ENCODE measurements at regions not wholly inside any gene's neighbourhood (a gene's known extent, or its start where the extent isn't known, plus 50 kb on each side); places are given as distances from the start of the nearest gene placed in this dataset.

GRCh38 chr2:100645695-100646429, 83.1 kb downstream of the PDCL3 start:
- Mint-ChIP-seq H3K4me3 (ENCODE audit: low read depth) (no peak overlapping the region), H3K27ac (no peak overlapping the region), H3K27me3 (ENCODE audit: low read depth) (no peaks in the 10 kb centered on the region), H3K4me1 (ENCODE audit: low read depth) (peaks cover 52% of the 10 kb centered on the region), H3K36me3 (ENCODE audit: low read depth) (peaks cover 14% of the 10 kb centered on the region), H3K9me3 (peaks cover 10% of the 10 kb centered on the region)
- intact Hi-C loops (cut with micrococcal nuclease): no loop called here
- DNase-seq (ENCODE audit: low spot score): no peak

GRCh38 chr2:100647709-100648108, 84.9 kb downstream of the PDCL3 start:
- H3K4me3 Mint-ChIP-seq (ENCODE audit: low read depth): no peak overlapping the region
- no peak for DNase-seq (ENCODE audit: low spot score)
- peaks cover 14% of the 10 kb centered on the region for H3K9me3 Mint-ChIP-seq
- H3K27ac Mint-ChIP-seq: no peak overlapping the region
- H3K36me3 Mint-ChIP-seq (ENCODE audit: low read depth): peaks cover 14% of the 10 kb centered on the region
- H3K4me1 Mint-ChIP-seq (ENCODE audit: low read depth): peaks cover 49% of the 10 kb centered on the region
- intact Hi-C loops (cut with micrococcal nuclease): no loop called here
- H3K27me3 Mint-ChIP-seq (ENCODE audit: low read depth): no peaks in the 10 kb centered on the region

GRCh38 chr2:100650151-100650550, 87.4 kb downstream of the PDCL3 start:
- Mint-ChIP-seq H3K4me1 (ENCODE audit: low read depth) (peaks cover 37% of the 10 kb centered on the region), H3K9me3 (peaks cover 14% of the 10 kb centered on the region), H3K36me3 (ENCODE audit: low read depth) (peaks cover 14% of the 10 kb centered on the region), H3K27me3 (ENCODE audit: low read depth) (no peaks in the 10 kb centered on the region), H3K4me3 (ENCODE audit: low read depth) (no peak overlapping the region), H3K27ac (peak overlapping the region; percentile 38)
- intact Hi-C loops (cut with micrococcal nuclease): no loop called here
- no peak for DNase-seq (ENCODE audit: low spot score)

DNA sequence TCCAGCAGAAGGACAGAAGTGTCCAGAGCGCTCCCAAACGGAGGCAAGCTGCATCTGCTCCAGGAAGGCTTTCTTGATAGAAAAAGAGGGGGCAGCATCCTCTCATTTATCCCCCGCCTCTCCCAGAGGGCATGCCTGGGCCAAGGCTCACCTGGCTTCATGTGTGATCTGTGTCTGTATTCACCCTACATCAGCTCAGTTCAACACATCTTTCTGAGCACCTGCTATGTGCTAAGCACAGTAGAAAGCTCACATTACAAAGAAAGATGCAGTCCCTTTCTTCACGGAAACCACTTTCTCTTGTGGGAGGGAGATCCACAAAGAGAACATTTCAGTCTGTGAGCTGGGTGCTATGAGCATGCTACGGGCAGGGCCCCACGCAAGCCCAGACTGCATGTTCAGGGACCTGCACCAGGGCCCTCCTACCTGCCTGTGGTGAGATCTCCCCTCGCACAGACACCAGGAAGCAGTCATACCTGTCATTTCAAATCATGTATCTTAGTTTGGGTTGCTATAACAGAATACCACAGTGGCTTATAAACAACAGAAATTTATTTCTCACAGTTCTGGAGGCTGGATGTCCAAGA, 90.7 kb downstream of the PDCL3 start:
- H3K36me3 Mint-ChIP-seq (ENCODE audit: low read depth): peaks cover 6% of the 10 kb centered on the region
- H3K9me3 Mint-ChIP-seq: peaks cover 4% of the 10 kb centered on the region
- H3K4me3 Mint-ChIP-seq (ENCODE audit: low read depth): no peak overlapping the region
- peaks cover 31% of the 10 kb centered on the region for H3K4me1 Mint-ChIP-seq (ENCODE audit: low read depth)
- no peaks in the 10 kb centered on the region for H3K27me3 Mint-ChIP-seq (ENCODE audit: low read depth)
- no peak for DNase-seq (ENCODE audit: low spot score)
- intact Hi-C loops (cut with micrococcal nuclease): no loop called here
- no peak overlapping the region for H3K27ac Mint-ChIP-seq

DNA sequence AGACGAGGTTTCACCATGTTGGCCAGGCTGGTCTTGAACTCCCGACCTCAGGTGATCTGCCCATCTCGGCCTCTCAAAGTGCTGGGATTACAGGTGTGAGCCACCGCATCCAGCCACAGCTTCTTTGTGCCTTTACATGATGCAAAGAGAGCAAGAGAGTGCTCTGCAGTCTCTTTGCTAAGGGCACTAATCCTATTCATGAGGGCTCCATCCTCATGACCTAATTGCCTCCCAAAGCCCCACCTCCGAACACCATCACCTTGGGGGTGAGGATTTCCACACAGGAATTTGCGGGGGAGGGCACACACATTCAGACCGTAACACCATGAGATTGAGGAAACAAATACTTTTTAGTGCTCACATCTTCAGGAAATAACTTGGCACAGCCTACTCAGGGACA, 91.8 kb downstream of the PDCL3 start:
- Mint-ChIP-seq H3K36me3 (ENCODE audit: low read depth) (peaks cover 1% of the 10 kb centered on the region), H3K4me3 (ENCODE audit: low read depth) (no peak overlapping the region), H3K27ac (no peak overlapping the region), H3K27me3 (ENCODE audit: low read depth) (peaks cover 4% of the 10 kb centered on the region), H3K4me1 (ENCODE audit: low read depth) (peaks cover 26% of the 10 kb centered on the region), H3K9me3 (peaks cover 4% of the 10 kb centered on the region)
- no peak for DNase-seq (ENCODE audit: low spot score)
- intact Hi-C loops (cut with micrococcal nuclease): no loop called here

DNA sequence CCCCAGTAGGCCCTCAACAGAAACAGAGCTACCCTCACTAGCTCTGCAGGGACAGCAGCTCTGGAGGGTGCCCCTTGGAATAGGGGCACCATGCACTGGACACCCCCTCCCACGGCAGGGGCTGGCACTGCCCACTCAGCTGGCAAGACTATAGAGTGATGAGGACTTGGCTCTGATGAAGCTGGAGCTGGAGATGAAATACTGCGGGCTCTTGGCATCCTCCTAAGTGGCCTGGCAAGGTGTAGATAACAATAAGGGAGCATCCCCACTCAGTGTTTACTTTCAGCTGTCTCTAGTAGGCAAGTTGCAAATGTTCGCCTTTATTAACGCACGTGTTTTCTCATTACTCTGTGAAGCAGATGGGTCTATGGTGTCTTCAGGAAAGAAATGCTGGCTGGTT, 92.7 kb downstream of the PDCL3 start:
- Mint-ChIP-seq H3K27me3 (ENCODE audit: low read depth) (peaks cover 9% of the 10 kb centered on the region), H3K4me1 (ENCODE audit: low read depth) (peaks cover 18% of the 10 kb centered on the region), H3K27ac (no peak overlapping the region), H3K36me3 (ENCODE audit: low read depth) (no peaks in the 10 kb centered on the region), H3K9me3 (peaks cover 4% of the 10 kb centered on the region), H3K4me3 (ENCODE audit: low read depth) (no peak overlapping the region)
- intact Hi-C loops (cut with micrococcal nuclease): no loop called here
- DNase-seq (ENCODE audit: low spot score): no peak

GRCh38 chr2:100655936-100656534, 93.2 kb downstream of the PDCL3 start:
- Mint-ChIP-seq H3K9me3 (peaks cover 2% of the 10 kb centered on the region), H3K27ac (no peak overlapping the region), H3K4me1 (ENCODE audit: low read depth) (peaks cover 15% of the 10 kb centered on the region), H3K27me3 (ENCODE audit: low read depth) (peaks cover 9% of the 10 kb centered on the region), H3K36me3 (ENCODE audit: low read depth) (no peaks in the 10 kb centered on the region), H3K4me3 (ENCODE audit: low read depth) (no peak overlapping the region)
- no peak for DNase-seq (ENCODE audit: low spot score)
- intact Hi-C loops (cut with micrococcal nuclease): no loop called here

DNA sequence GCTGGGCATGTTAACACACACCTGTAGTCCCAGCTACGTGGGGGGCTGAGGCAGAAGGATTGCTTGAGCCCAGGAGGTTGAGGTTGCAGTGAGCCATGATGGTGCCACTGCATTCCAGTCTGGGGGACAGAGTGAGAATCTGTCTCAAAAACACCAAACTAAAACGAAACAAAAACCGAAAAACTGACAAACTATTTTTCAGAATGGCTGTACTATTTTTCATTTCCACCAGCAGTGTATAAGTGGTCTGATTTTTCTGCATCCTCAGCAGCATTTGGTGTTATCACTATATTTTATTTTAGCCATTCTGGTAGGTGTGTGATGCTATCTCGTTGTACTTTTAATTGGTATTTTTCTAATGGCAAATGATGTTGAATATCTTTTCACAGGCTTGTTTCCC, 95.2 kb downstream of the PDCL3 start:
- Mint-ChIP-seq H3K27me3 (ENCODE audit: low read depth) (peaks cover 11% of the 10 kb centered on the region), H3K4me1 (ENCODE audit: low read depth) (peaks cover 8% of the 10 kb centered on the region), H3K27ac (no peak overlapping the region), H3K4me3 (ENCODE audit: low read depth) (no peak overlapping the region), H3K9me3 (no peaks in the 10 kb centered on the region), H3K36me3 (ENCODE audit: low read depth) (no peaks in the 10 kb centered on the region)
- intact Hi-C loops (cut with micrococcal nuclease): no loop called here
- DNase-seq (ENCODE audit: low spot score): no peak

DNA sequence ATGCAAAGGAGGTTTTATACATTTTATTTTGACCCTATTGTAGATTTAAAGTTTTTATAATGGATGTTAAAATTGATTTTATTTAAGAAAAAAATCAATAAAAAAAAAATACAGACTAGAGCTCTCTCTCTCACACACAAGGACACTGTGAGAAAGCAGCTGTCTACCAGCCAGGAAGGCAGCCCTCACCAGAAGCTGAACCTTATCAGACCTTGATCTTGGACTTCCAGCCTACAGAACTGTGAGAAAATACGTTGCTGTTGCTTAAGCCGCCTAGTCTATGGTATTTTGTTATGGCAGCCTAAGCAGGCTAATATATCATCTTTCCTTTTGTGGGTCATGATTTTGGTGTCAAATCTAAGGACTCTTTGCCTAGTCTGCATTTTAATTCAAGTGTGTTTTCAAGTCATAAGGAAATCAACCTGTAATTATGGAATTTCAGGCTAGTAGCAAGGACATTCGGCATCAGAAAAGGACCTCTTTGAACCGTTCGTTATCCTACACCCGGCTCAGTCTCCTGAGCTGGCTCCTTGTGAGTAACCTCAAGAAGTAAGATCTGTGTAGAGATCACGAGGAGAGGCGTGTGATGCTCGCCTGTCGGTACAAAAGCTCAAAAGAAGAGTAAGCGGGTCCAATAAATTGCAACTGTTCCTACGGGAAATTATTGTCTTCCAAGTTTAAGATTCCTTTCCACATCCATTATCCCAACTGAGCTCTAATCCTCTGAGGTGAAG, 98.2 kb downstream of the PDCL3 start:
- intact Hi-C loops (cut with micrococcal nuclease): no loop called here
- H3K4me3 Mint-ChIP-seq (ENCODE audit: low read depth): no peak overlapping the region
- no peaks in the 10 kb centered on the region for H3K36me3 Mint-ChIP-seq (ENCODE audit: low read depth)
- no peak overlapping the region for H3K27ac Mint-ChIP-seq
- peaks cover 11% of the 10 kb centered on the region for H3K27me3 Mint-ChIP-seq (ENCODE audit: low read depth)
- H3K4me1 Mint-ChIP-seq (ENCODE audit: low read depth): peaks cover 2% of the 10 kb centered on the region
- no peak for DNase-seq (ENCODE audit: low spot score)
- no peaks in the 10 kb centered on the region for H3K9me3 Mint-ChIP-seq

DNA sequence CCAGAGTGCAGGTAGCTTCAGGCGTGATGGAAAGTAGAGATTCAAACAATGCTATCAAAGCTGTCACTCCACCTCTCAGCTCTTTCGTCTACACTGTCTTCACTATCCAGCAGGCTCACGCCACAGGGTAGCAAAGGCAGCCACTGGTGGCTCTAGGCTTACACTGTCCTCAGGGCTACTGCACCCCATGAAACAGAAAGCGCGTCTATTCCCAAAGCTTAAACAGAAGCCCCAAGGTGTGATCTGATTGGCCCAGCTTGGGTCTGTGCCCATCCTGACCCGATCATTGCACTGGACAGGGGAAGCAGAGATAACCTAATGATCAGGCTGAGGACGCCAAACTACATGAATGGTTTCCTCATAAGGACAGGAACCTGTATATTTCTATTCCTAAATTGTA, 100.1 kb downstream of the PDCL3 start:
- no peak overlapping the region for H3K27ac Mint-ChIP-seq

DNA sequence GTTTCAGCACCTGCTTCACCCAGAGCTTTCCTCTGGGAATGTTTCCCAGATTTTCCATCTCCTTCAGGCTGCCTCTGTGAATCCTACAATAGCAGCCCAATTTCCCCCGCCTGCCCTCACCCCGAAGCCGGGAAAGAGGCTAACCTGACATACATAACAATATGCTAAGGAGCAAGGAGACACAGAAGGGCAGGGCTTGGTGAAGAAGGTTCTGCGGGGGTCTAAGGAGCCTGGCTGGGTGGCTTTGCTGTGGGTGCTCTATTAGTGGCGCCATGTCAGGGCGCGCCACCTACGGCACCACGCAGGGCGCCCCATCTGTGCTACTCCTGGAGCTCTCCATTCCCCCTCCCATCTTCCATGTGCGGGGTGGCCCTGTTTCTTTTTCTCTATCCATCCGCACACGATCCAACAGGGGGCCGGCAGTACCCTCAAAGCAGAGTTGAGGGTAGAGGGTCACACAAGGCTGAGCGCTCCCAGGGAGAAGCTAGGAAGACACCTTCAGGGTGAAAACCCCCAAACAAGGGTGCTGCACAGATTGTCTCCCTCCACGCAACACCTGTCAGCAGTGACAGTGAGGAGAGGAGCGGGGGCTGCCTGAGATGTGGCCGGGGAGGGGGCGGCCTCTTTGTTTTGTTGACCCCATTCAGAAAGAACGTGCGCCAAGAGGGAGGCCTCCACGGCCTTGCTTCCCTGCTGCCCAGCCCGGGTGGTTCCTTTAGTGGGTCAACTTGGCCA, 101.4 kb downstream of the PDCL3 start:
- no peaks in the 10 kb centered on the region for H3K4me1 Mint-ChIP-seq (ENCODE audit: low read depth)
- no peaks in the 10 kb centered on the region for H3K36me3 Mint-ChIP-seq (ENCODE audit: low read depth)
- no peaks in the 10 kb centered on the region for H3K9me3 Mint-ChIP-seq
- peaks cover 12% of the 10 kb centered on the region for H3K27me3 Mint-ChIP-seq (ENCODE audit: low read depth)
- intact Hi-C loops (cut with micrococcal nuclease): no loop called here
- H3K4me3 Mint-ChIP-seq (ENCODE audit: low read depth): no peak overlapping the region
- no peak for DNase-seq (ENCODE audit: low spot score)
- no peak overlapping the region for H3K27ac Mint-ChIP-seq

More for the DNA sequence above, 100.1 kb downstream of the PDCL3 start:
- Mint-ChIP-seq H3K4me1 (ENCODE audit: low read depth) (peaks cover 2% of the 10 kb centered on the region), H3K27me3 (ENCODE audit: low read depth) (peaks cover 11% of the 10 kb centered on the region), H3K36me3 (ENCODE audit: low read depth) (no peaks in the 10 kb centered on the region), H3K4me3 (ENCODE audit: low read depth) (no peak overlapping the region), H3K9me3 (no peaks in the 10 kb centered on the region)
- intact Hi-C loops (cut with micrococcal nuclease): no loop called here
- DNase-seq (ENCODE audit: low spot score): no peak

GRCh38 chr2:100664756-100665101, 101.9 kb downstream of the PDCL3 start:
- H3K4me1 Mint-ChIP-seq (ENCODE audit: low read depth): no peaks in the 10 kb centered on the region
- no peak overlapping the region for H3K27ac Mint-ChIP-seq
- no peak for DNase-seq (ENCODE audit: low spot score)
- peaks cover 9% of the 10 kb centered on the region for H3K27me3 Mint-ChIP-seq (ENCODE audit: low read depth)
- H3K4me3 Mint-ChIP-seq (ENCODE audit: low read depth): no peak overlapping the region
- intact Hi-C loops (cut with micrococcal nuclease): no loop called here
- H3K36me3 Mint-ChIP-seq (ENCODE audit: low read depth): no peaks in the 10 kb centered on the region
- H3K9me3 Mint-ChIP-seq: no peaks in the 10 kb centered on the region
